AG04450 (cell line): ENCODE measurements at regions not wholly inside any gene's neighbourhood (a gene's known extent, or its start where the extent isn't known, plus 50 kb on each side); places are given as distances from the start of the nearest gene placed in this dataset.

Experiments used
- CTCF ChIA-PET: fragments of 300-600, 350-600 bp; formaldehyde crosslinking; extraction: SDS; loops from one replicate; lab custom pipeline; 2022; ENCODE audit warnings: antibody characterized with exemption, inconsistent platforms; lab: Charles Lee
- POLR2A ChIA-PET: fragments of 350-600 bp; formaldehyde crosslinking; extraction: SDS; loops from one replicate; lab custom pipeline; 2021; ENCODE audit warnings: antibody characterized with exemption, inconsistent platforms; lab: Yijun Ruan, JAX
- DNase-seq: peaks from one replicate; pipeline ENCODE4 v3.0.0-alpha.2; 2011; ENCODE audit warnings: low read depth, low spot score
- H3K27ac ChIP-seq: one replicate; pipeline ENCODE4 v1.5.1; 2012; ENCODE audit warnings: low read depth, low read length, control low read depth
- H3K27me3 ChIP-seq: one replicate; pipeline ENCODE4 v1.6.0; 2012; ENCODE audit warnings: low read length; ENCODE audit not compliant: control insufficient read depth, insufficient read depth
- H3K4me3 ChIP-seq: 2 replicates; pipeline ENCODE4 v1.5.1; 2011; ENCODE audit warnings: mild to moderate bottlenecking, low read depth, low read length, control low read depth
- H3K9me3 ChIP-seq: 2 replicates; pipeline ENCODE4 v1.5.1; 2012; ENCODE audit warnings: low read length; ENCODE audit not compliant: control insufficient read depth, insufficient read depth
- CTCF ChIP-seq: IDR thresholded peaks from 2 replicates; pipeline ENCODE4 v1.5.1; 2011; ENCODE audit warnings: low read depth, low read length, control low read depth, inconsistent platforms

- no peak for DNase-seq
- ChIA-PET POLR2A (no interaction called here), CTCF (no interaction called here)
- Histone ChIP-seq H3K9me3 (no peaks in the 10 kb centered on the region), H3K27ac (no peak overlapping the region), H3K4me3 (no peak overlapping the region), H3K27me3 (no peaks in the 10 kb centered on the region)
- TF ChIP-seq CTCF, result no peak
These were observed 166.5 kb downstream of the SUCLG1 start for GRCh38 chr2:84292545-84292944.

- DNase-seq, result no peak
- ChIA-PET POLR2A (no interaction called here), CTCF (no interaction called here)
- H3K27ac ChIP-seq, result no peak overlapping the region
- H3K4me3 ChIP-seq, result no peak overlapping the region
- no peaks in the 10 kb centered on the region for H3K27me3 ChIP-seq
- no peaks in the 10 kb centered on the region for H3K9me3 ChIP-seq
- no peak for TF ChIP-seq CTCF
These were observed 168.5 kb downstream of the SUCLG1 start for GRCh38 chr2:84290537-84290936.

- Histone ChIP-seq H3K9me3 (no peaks in the 10 kb centered on the region), H3K27me3 (no peaks in the 10 kb centered on the region), H3K4me3 (no peak overlapping the region), H3K27ac (no peak overlapping the region)
- POLR2A ChIA-PET, result no interaction called here
- TF ChIP-seq CTCF, result no peak
- CTCF ChIA-PET, result interaction anchor here (1.9 kb wide), 1 partner anchor 26 kb away, joined by 4 read pairs; no protein-coding TSS in a partner anchor
- no peak for DNase-seq
These were observed 170.8 kb downstream of the SUCLG1 start for GRCh38 chr2:84288293-84288692.

GRCh38 chr2:84286878-84287277 is 172.2 kb downstream of the SUCLG1 start:
- no peaks in the 10 kb centered on the region for H3K9me3 ChIP-seq
- no peak for TF ChIP-seq CTCF
- H3K27ac ChIP-seq, result no peak overlapping the region
- H3K27me3 ChIP-seq, result no peaks in the 10 kb centered on the region
- no peak for DNase-seq
- CTCF ChIA-PET, result interaction anchor here (1.9 kb wide), 1 partner anchor 28 kb away, joined by 4 read pairs; no protein-coding TSS in a partner anchor
- POLR2A ChIA-PET, result no interaction called here
- no peak overlapping the region for H3K4me3 ChIP-seq

DNA sequence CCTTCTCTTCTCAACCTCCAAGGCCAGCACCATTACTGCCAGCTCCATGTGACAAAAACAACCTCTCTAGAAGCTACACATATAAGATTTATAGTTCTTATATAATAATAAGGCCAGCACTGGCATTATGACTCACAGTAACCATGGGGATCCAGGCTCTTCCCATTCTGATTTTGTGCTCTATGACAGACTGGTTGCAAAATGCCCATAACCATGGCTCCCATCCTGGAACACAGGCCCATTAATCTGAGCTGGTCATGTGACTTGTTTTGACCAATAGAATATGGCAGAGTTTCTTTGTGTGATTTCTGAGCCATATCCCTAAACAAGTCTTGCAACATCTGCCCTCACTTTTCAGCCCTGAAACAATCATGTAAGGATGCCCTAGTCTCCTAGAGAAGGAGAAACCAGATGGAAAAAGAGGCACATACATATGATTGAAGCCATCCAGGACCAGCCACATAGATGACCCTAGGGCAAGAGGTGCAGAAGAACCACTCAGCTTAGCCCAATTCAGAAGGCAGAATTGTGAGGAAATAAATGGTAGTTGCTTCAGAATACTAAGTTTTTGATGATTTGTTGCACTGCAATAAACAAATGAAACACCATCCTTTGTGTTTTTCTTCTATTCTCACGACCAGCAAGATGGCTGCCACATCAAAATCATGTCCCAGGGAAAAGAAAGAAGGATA is 173.9 kb downstream of the SUCLG1 start:
- CTCF ChIA-PET, result interaction anchor here (1.2 kb wide), 1 partner anchor 12 kb away, joined by 3 read pairs; no protein-coding TSS in a partner anchor
- Histone ChIP-seq H3K27me3 (no peaks in the 10 kb centered on the region), H3K27ac (no peak overlapping the region), H3K9me3 (no peaks in the 10 kb centered on the region), H3K4me3 (no peak overlapping the region)
- DNase-seq, result no peak
- TF ChIP-seq CTCF, result no peak
- POLR2A ChIA-PET, result no interaction called here
